NCI-H345 treated with DMSO at 0.1 percent for 48 hours (cell line): ENCODE measurements at regions not wholly inside any gene's neighbourhood (a gene's known extent, or its start where the extent isn't known, plus 50 kb on each side); places are given as distances from the start of the nearest gene placed in this dataset.

Experiments
- DNase-seq: peaks from one replicate; lab custom pipeline; 2025; ENCODE audit not compliant: unreplicated experiment; lab: John Stamatoyannopoulos, UW

- no peak for DNase-seq
Measured at GRCh38 chr2:19723021-19723420, 178.8 kb downstream of the TTC32 start.

GRCh38 chr2:19722531-19722971 lies 179.2 kb downstream of the TTC32 start:
- peak; percentile 7 for DNase-seq

DNA sequence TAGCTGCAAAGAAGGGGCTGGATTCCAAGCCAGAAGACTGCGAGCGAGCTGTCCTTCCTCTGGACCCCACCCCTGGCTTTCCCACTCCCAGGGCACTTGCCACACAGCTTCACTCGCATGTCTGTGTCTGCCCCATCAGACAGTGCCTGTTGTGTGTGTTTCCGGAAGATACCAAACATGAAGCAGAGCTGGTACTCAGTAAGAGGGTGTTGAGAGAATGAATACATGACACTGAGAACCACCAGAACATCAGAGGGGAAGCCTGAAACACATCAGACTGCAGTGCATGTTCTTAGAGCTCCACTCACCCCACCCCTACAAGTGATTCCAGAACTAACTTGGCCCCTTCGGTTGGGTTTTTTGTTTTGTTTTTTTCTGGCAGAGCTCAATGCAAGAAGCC lies 181.5 kb downstream of the TTC32 start:
- DNase-seq = no peak

- DNase-seq = no peak
Measured at GRCh38 chr2:19719540-19719939, 182.2 kb downstream of the TTC32 start.

GRCh38 chr2:19717446-19717845 lies 184.3 kb downstream of the TTC32 start:
- no peak for DNase-seq

GRCh38 chr2:19714926-19715325 lies 186.9 kb downstream of the TTC32 start:
- DNase-seq = no peak

DNA sequence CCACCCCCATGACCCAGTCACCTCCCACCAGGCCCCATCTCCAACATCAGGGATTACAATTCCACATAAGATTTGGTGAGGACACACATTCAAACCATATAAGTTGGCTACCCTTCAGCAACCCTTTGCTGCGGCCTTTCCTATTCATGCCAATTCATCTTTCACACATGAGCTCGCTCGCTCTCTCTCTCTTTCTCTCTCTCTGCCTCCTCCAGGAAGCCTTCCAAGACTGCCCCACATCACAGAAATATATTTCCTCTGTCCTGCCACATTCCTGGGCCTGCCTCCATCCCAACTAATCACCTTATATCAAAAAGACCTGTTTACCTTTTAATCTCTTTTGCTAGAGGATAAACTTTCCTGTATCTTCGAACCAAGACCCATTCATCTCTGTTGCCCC lies 188.9 kb downstream of the TTC32 start:
- no peak for DNase-seq

GRCh38 chr2:19711470-19712372 lies 190.1 kb downstream of the TTC32 start:
- no peak for DNase-seq

DNA sequence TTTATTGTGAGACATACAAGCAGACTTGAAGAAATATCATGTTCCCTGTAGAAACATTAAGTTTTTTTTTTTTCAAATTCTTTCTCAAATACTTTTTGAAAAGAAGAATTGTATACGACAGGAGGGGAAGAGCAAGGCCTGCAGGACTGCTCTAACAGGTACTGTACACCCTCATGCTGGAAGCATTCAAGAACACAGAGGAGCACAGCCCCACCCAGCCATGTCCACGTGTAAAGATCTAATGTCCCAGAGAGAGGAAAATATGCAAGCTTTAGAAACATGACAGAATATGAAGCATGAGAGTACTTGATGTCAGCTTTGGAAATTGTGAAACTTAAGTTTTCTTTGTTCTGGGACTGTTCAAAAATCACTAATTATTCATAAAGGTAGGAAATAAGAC lies 191.6 kb downstream of the TTC32 start:
- no peak for DNase-seq

DNA sequence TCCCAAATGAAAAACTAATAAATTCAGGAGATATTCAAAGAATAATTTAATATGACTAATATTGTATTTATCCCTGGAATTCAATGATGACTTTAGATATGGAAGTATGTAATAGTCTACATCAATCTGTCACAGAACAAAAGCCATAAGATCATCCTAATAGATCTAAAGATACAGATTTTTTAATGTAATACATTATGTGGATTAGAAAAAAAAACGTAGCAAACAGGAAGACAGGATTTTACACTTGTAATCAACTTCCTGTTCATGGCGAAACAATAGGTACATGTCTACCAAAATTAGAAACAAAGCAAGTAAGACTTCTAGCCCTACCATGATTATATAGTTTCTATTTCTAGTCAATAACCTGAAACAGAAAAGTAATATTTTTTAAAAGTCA lies 192.2 kb downstream of the TTC32 start:
- no peak for DNase-seq

DNA sequence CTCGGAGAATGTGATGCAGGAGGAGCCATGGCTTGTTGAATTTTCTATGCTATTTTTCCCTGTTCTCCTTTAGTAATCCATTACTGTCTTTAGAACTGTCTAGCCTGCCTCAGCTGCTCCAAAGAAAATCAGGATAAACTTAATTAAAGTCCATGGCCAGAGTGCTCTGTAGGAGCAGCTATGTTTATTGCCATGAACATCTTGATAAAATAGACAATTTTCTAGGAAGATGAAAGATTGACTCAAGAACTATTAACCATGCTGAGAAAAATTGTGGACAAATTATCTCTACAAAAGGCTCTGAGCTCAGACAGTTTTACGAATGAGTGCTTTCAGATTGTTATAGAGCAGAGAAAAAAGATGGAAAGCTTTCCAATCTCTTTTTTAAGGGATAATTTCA lies 193.0 kb downstream of the TTC32 start:
- no peak for DNase-seq

- no peak for DNase-seq
Measured at GRCh38 chr2:19706332-19706731, 195.5 kb downstream of the TTC32 start.

DNA sequence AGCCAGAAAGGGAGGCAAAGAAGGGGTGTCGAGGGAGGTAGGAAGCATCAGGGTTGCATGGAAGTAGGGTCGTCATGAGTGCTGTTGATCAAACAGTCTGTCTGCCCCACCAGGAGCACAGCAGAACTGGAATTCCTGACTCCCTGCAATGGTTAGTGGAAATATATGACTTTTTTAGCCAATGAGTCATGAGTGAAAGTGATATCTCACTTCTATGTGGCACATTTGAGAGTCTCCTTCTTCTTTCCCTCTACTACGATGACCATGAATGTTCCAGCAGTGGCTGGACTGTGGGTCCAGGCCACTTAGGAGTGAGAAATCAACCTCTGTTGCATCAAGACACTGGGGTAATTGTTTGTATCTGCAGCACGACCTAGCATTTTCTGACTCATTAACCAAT lies 199.5 kb downstream of the TTC32 start:
- DNase-seq = no peak

DNA sequence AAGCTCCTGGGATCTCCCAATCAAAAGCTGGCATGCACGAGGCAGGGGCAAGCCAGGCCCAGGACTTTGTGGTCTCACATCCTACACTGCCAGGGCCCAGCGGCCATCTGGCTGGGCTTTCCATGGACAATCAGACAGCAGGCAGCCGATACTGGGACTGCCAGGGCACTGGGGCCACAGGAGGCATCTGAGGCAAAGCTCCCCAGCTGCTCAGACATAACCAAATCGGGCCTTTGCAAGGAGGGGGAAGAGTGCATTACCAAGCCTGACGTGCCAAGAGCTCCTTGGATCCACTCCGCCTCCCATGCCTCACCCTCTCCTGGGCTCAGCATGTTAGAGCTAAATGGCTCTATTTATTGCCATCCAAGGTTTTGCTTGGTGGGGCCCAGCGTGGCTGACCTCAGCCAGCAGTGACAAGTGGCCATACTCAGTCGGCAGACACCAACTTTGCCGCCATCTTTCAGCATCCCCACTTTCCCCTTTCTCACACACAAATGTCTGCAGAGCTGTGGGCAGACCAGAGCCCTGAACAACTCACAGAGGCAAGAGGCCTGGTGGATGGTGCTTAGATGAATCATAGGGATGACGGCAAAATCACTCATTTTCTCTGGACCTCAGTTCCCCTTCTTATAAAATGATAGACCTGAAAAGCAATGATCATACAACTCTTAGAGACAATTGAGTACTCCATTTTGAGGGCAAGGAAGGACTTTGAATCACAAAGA lies 200.8 kb downstream of the TTC32 start:
- no peak for DNase-seq

DNA sequence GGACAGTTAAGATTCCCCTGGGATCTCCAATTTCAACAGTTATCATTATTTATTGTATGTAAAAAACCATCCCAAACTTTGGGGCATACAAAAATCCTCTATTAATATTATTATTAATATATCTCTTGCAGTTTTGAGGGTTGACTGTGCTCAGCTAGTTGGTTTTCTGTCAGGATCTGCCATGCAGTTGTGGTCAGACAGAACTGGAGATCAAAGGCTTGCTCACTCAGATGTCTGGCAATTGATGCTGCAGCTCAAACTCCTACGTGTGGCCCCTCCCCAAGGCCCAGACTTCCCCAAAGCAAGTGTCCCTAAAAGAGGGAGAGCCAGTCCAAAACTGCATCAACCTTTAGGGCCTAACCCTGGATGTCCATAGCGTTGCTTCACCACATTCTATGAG lies 204.7 kb downstream of the TTC32 start:
- no peak for DNase-seq

GRCh38 chr2:19695706-19696105 lies 206.1 kb downstream of the TTC32 start:
- no peak for DNase-seq

- DNase-seq = no peak
Measured at GRCh38 chr2:19691892-19692291, 209.9 kb downstream of the TTC32 start.

DNA sequence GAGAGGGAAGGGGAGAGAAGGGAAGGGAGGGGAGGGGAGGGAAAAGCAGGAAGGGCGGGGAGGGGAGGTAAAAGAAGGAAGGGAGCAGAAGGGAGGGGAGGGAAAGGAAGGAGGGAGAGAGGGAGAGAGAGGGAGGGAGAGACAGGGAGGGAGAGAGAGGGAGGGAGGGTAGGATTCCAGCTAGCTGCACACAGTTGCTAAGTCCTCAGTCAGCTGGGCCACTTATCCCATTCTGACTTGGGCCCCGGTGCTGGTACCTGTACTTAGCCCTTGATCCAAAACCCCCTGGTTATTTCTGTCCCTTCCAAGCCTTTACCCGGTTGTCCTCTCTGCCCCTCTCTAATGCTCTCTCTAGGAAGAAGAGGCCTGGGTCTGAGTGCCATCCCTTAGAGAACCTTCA lies 211.4 kb downstream of the TTC32 start:
- no peak for DNase-seq

DNA sequence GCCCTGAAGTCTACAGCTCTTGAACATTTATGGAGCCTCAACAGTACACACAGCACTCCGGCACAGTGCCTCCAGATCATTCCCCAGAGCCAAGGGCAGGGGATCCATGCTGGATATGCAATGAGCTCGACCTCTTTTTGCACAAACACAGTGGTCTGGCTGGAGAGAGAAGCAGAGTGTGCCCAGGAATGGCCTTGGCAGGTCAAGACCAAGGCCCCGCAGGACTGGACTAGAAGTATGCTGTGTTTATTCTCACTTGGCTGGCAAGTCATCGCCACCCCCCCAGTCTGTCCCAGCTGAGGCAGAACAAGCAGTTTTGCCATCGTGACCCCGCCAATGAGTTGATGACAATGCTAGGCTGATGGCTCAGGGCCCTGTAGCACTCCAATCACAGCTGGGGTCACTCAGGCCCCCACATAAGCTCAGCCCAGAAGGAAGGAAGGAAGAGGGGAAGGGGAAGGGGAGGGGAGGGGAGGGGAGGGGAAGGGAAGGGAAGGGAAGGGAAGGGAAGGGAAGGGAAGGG lies 212.1 kb downstream of the TTC32 start:
- DNase-seq = no peak

GRCh38 chr2:19688059-19688458 lies 213.7 kb downstream of the TTC32 start:
- no peak for DNase-seq

DNA sequence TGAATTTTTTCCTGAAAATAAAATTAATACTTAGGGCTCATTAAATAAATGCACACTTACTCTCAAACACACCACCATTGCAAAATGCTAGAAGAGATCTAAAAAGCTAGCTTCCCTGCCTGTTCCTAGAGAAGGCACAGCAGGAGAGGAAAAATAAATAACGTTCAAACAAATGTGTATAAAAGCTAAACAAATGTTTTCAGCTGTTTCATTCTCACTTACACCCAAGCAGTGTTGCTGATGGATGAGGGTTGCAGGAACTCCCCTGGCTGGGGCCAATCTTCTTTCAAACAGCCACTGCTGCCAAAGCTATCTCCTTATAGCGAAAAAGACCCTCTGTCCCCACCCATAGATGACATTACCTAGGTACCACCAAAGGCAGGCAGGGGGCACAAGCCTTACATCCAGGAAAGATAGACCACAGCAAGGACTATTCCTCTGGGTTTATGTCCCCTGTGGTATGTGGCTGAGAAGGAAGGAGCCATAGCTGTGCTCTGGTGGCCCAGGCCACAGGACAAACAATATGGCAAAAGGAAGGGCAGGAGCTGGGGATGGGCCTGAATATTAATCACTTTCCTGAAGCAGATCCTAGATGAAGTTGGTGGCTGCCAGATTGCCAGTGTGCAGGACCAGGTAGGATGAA lies 214.6 kb downstream of the TTC32 start:
- DNase-seq = no peak

DNA sequence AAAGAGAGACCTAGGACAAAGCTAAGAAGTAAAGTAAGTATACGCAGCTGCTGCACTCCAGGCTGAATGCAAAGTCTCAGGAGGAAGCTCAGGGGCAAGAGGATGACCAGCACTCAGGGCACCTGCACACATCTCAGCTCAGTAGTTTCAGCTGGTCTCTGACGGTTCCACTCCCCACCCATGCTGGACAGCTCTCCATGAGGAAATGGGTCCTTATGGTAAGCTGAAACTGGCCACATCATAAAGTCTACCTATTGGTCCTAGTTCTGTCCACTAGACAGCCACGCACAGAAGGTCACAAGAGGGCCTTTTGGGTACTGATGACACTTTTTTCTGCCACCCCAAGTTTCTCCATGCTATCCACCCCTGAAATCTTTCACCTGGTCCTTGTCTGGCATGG lies 215.3 kb downstream of the TTC32 start:
- DNase-seq = no peak
